ENCODE measurements at regions not wholly inside any gene's neighbourhood (a gene's known extent, or its start where the extent isn't known, plus 50 kb on each side); places are given as distances from the start of the nearest gene placed in this dataset.

- no peak overlapping the region for H3K4me3 ChIP-seq (ENCODE audit: low read length)
- H3K4me1 ChIP-seq (ENCODE audit: insufficient read depth, low read length): no peaks in the 10 kb centered on the region
- H3K36me3 ChIP-seq (ENCODE audit: insufficient read depth, low read length): no peaks in the 10 kb centered on the region
- no peak overlapping the region for H2AFZ ChIP-seq (ENCODE audit: low read depth, low read length)
- no peaks in the 10 kb centered on the region for H3K27me3 ChIP-seq (ENCODE audit: insufficient read depth, low read length)
- H3K9me3 ChIP-seq (ENCODE audit: low read length): no peaks in the 10 kb centered on the region
These were observed 1138.3 kb downstream of the XPNPEP1 start for GRCh38 chr10:108785011-108785410.

GRCh38 chr10:108784534-108784933, 1138.8 kb downstream of the XPNPEP1 start:
- Histone ChIP-seq H3K9me3 (ENCODE audit: low read length) (no peaks in the 10 kb centered on the region), H3K36me3 (ENCODE audit: insufficient read depth, low read length) (no peaks in the 10 kb centered on the region), H3K27me3 (ENCODE audit: insufficient read depth, low read length) (no peaks in the 10 kb centered on the region)

DNA sequence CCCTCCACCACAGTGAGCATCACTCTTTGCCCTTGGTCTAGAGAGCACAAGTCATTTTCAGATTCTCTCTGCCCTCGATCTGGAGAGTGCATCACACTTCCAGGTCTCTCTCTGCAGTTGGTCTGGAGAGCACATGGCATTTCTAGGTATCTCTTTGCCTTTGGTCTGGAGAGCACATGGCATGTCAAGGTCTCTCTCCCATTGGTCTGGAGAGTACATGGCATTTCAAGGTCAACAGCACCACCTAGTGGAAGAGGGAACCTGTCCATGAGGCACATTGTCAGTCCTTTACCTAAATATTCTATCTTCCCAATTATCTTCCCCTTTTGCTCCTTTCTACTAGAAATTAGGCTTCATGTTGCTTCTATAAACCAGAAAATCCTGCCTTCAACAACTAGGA, 1139.4 kb downstream of the XPNPEP1 start:
- Histone ChIP-seq H3K9me3 (ENCODE audit: low read length) (no peaks in the 10 kb centered on the region), H3K36me3 (ENCODE audit: insufficient read depth, low read length) (no peaks in the 10 kb centered on the region), H3K27me3 (ENCODE audit: insufficient read depth, low read length) (no peaks in the 10 kb centered on the region), H3K4me1 (ENCODE audit: insufficient read depth, low read length) (no peaks in the 10 kb centered on the region), H3K4me3 (ENCODE audit: low read length) (no peak overlapping the region), H2AFZ (ENCODE audit: low read depth, low read length) (no peak overlapping the region)

More at GRCh38 chr10:108784534-108784933, 1138.8 kb downstream of the XPNPEP1 start:
- Histone ChIP-seq H3K4me1 (ENCODE audit: insufficient read depth, low read length) (no peaks in the 10 kb centered on the region), H2AFZ (ENCODE audit: low read depth, low read length) (no peak overlapping the region), H3K4me3 (ENCODE audit: low read length) (no peak overlapping the region)

- Histone ChIP-seq H3K4me3 (ENCODE audit: low read length) (no peak overlapping the region), H3K36me3 (ENCODE audit: insufficient read depth, low read length) (no peaks in the 10 kb centered on the region), H3K27me3 (ENCODE audit: insufficient read depth, low read length) (no peaks in the 10 kb centered on the region), H3K9me3 (ENCODE audit: low read length) (no peaks in the 10 kb centered on the region), H3K4me1 (ENCODE audit: insufficient read depth, low read length) (no peaks in the 10 kb centered on the region), H2AFZ (ENCODE audit: low read depth, low read length) (no peak overlapping the region)
These were observed 1140.9 kb downstream of the XPNPEP1 start for GRCh38 chr10:108782411-108782810.

DNA sequence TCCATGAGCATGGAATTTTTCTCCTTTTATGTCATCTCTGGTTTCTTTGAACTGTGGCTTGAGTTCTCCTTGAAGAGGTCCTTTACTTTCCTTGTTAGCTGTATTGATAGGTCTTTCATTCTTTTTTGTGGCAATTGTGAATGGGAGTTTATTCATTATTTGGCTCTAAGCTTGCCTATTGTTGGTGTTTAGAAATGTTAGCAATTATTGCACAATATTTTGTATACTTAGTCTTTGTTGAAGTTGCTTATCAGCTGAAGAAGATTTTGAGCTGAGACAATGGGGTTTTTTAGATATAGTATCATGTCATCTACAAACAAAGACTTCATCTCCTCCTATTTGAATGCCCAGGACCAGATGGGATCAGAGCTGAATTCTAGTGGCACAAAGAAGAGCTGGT, 1143.8 kb downstream of the XPNPEP1 start:
- no peaks in the 10 kb centered on the region for H3K36me3 ChIP-seq (ENCODE audit: insufficient read depth, low read length)
- H3K4me3 ChIP-seq (ENCODE audit: low read length): no peak overlapping the region
- H3K27me3 ChIP-seq (ENCODE audit: insufficient read depth, low read length): no peaks in the 10 kb centered on the region
- no peaks in the 10 kb centered on the region for H3K4me1 ChIP-seq (ENCODE audit: insufficient read depth, low read length)
- H2AFZ ChIP-seq (ENCODE audit: low read depth, low read length): no peak overlapping the region
- H3K9me3 ChIP-seq (ENCODE audit: low read length): no peaks in the 10 kb centered on the region

GRCh38 chr10:108775911-108776475, 1147.3 kb downstream of the XPNPEP1 start:
- Histone ChIP-seq H3K4me3 (ENCODE audit: low read length) (no peak overlapping the region), H3K27me3 (ENCODE audit: insufficient read depth, low read length) (no peaks in the 10 kb centered on the region), H3K36me3 (ENCODE audit: insufficient read depth, low read length) (no peaks in the 10 kb centered on the region), H2AFZ (ENCODE audit: low read depth, low read length) (no peak overlapping the region), H3K4me1 (ENCODE audit: insufficient read depth, low read length) (no peaks in the 10 kb centered on the region), H3K9me3 (ENCODE audit: low read length) (no peaks in the 10 kb centered on the region)

GRCh38 chr10:108771106-108771505, 1152.2 kb downstream of the XPNPEP1 start:
- Histone ChIP-seq H3K36me3 (ENCODE audit: insufficient read depth, low read length) (no peaks in the 10 kb centered on the region), H2AFZ (ENCODE audit: low read depth, low read length) (no peak overlapping the region), H3K4me1 (ENCODE audit: insufficient read depth, low read length) (no peaks in the 10 kb centered on the region), H3K27me3 (ENCODE audit: insufficient read depth, low read length) (no peaks in the 10 kb centered on the region), H3K9me3 (ENCODE audit: low read length) (no peaks in the 10 kb centered on the region), H3K4me3 (ENCODE audit: low read length) (no peak overlapping the region)

- Histone ChIP-seq H3K9me3 (ENCODE audit: low read length) (no peaks in the 10 kb centered on the region), H3K36me3 (ENCODE audit: insufficient read depth, low read length) (no peaks in the 10 kb centered on the region), H2AFZ (ENCODE audit: low read depth, low read length) (no peak overlapping the region), H3K27me3 (ENCODE audit: insufficient read depth, low read length) (no peaks in the 10 kb centered on the region), H3K4me3 (ENCODE audit: low read length) (no peak overlapping the region), H3K4me1 (ENCODE audit: insufficient read depth, low read length) (no peaks in the 10 kb centered on the region)
These were observed 1157.5 kb downstream of the XPNPEP1 start for GRCh38 chr10:108765794-108766193.

DNA sequence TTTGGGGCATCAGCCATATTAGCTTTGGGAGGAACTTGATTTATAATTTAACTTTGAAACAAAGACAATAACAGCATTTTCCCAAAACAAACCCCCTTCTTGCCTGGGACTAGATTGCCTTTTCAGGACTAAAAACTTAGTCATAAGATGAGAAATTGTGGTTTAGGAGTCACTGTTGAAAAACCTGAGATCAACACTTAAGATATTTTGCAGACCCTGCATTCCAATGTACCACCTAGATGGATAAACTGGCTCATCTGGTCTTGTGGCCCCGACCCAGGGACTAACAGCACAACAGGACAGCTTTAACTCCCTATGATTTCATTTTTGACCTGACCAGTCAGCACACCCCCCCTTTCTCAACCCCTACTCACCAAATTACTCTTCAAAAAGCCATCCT, 1165.4 kb downstream of the XPNPEP1 start:
- no peaks in the 10 kb centered on the region for H3K9me3 ChIP-seq (ENCODE audit: low read length)
- H3K36me3 ChIP-seq (ENCODE audit: insufficient read depth, low read length): no peaks in the 10 kb centered on the region
- no peaks in the 10 kb centered on the region for H3K4me1 ChIP-seq (ENCODE audit: insufficient read depth, low read length)
- H3K4me3 ChIP-seq (ENCODE audit: low read length): no peak overlapping the region
- H3K27me3 ChIP-seq (ENCODE audit: insufficient read depth, low read length): no peaks in the 10 kb centered on the region
- no peak overlapping the region for H2AFZ ChIP-seq (ENCODE audit: low read depth, low read length)

- H2AFZ ChIP-seq (ENCODE audit: low read depth, low read length): no peak overlapping the region
- no peaks in the 10 kb centered on the region for H3K4me1 ChIP-seq (ENCODE audit: insufficient read depth, low read length)
- H3K4me3 ChIP-seq (ENCODE audit: low read length): no peak overlapping the region
- no peaks in the 10 kb centered on the region for H3K9me3 ChIP-seq (ENCODE audit: low read length)
- no peaks in the 10 kb centered on the region for H3K36me3 ChIP-seq (ENCODE audit: insufficient read depth, low read length)
- H3K27me3 ChIP-seq (ENCODE audit: insufficient read depth, low read length): no peaks in the 10 kb centered on the region
These were observed 1167.7 kb downstream of the XPNPEP1 start for GRCh38 chr10:108755646-108756045.

DNA sequence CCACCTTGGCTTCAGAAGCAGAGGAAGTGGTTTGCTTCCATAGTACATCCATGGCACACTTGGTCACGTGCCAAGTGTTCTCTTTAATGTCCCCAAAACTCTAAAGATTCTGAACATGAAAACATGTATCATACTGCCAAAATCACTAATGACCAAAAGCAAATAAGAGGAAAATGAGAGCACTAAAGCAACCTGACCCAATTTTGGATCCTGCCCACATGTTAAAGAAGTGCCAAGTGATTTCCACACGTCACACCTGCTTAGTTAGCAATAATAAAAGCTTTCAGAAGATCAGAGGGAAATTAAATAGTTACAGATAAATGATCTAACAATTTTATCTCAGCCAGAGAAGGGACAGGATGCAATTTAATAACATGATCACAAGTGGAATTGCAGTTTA, 1170.0 kb downstream of the XPNPEP1 start:
- no peaks in the 10 kb centered on the region for H3K4me1 ChIP-seq (ENCODE audit: insufficient read depth, low read length)
- H2AFZ ChIP-seq (ENCODE audit: low read depth, low read length): no peak overlapping the region
- no peaks in the 10 kb centered on the region for H3K9me3 ChIP-seq (ENCODE audit: low read length)
- no peaks in the 10 kb centered on the region for H3K27me3 ChIP-seq (ENCODE audit: insufficient read depth, low read length)
- no peak overlapping the region for H3K4me3 ChIP-seq (ENCODE audit: low read length)
- H3K36me3 ChIP-seq (ENCODE audit: insufficient read depth, low read length): no peaks in the 10 kb centered on the region

DNA sequence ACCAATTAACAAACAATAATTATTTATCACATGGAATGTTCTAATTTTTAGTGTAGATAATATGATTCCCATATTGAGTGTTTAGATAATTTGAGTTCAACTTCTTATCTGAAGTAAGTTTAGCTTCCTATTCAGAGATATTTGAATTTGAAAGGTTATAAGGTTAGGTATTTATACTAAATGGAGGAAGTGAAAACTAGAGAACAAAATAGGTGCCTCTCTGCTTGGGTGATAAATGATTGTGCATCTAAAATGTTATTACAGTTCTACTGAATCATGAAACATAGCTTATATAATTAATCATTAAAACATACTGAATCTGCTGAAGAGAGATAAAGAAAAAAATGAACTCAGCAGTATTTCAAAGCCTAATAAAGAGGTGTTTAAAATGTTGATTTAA, 1174.3 kb downstream of the XPNPEP1 start:
- H2AFZ ChIP-seq (ENCODE audit: low read depth, low read length): no peak overlapping the region
- H3K4me1 ChIP-seq (ENCODE audit: insufficient read depth, low read length): no peaks in the 10 kb centered on the region
- H3K9me3 ChIP-seq (ENCODE audit: low read length): no peaks in the 10 kb centered on the region
- no peak overlapping the region for H3K4me3 ChIP-seq (ENCODE audit: low read length)
- H3K36me3 ChIP-seq (ENCODE audit: insufficient read depth, low read length): no peaks in the 10 kb centered on the region
- no peaks in the 10 kb centered on the region for H3K27me3 ChIP-seq (ENCODE audit: insufficient read depth, low read length)

DNA sequence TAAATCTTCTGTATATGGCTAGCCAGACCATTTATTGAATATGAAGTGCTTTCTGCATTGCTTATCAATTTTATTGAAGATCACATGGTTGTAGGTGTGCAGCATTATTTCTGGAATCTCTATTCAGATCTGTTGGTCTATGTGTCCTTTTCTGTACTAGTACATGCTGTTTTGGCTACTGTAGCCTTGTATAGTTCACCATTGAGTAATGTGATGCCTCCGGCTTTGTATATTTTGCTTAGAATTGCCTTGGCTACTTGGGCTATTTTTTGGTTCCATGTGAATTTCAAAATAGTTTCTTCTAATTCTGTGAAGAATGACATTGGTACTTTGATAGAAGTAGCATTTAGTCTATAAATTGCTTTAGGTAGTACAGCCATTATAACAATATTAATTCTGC, 1187.2 kb downstream of the XPNPEP1 start:
- H3K4me1 ChIP-seq (ENCODE audit: insufficient read depth, low read length): no peaks in the 10 kb centered on the region
- no peaks in the 10 kb centered on the region for H3K36me3 ChIP-seq (ENCODE audit: insufficient read depth, low read length)
- H2AFZ ChIP-seq (ENCODE audit: low read depth, low read length): no peak overlapping the region
- no peaks in the 10 kb centered on the region for H3K9me3 ChIP-seq (ENCODE audit: low read length)
- H3K27me3 ChIP-seq (ENCODE audit: insufficient read depth, low read length): no peaks in the 10 kb centered on the region
- no peak overlapping the region for H3K4me3 ChIP-seq (ENCODE audit: low read length)

- H3K36me3 ChIP-seq (ENCODE audit: insufficient read depth, low read length): no peaks in the 10 kb centered on the region
- H3K9me3 ChIP-seq (ENCODE audit: low read length): no peaks in the 10 kb centered on the region
- H3K4me3 ChIP-seq (ENCODE audit: low read length): no peak overlapping the region
- no peaks in the 10 kb centered on the region for H3K4me1 ChIP-seq (ENCODE audit: insufficient read depth, low read length)
- no peaks in the 10 kb centered on the region for H3K27me3 ChIP-seq (ENCODE audit: insufficient read depth, low read length)
- no peak overlapping the region for H2AFZ ChIP-seq (ENCODE audit: low read depth, low read length)
These were observed 1187.9 kb downstream of the XPNPEP1 start for GRCh38 chr10:108735380-108735779.
